ENCODE measurements at regions not wholly inside any gene's neighbourhood (a gene's known extent, or its start where the extent isn't known, plus 50 kb on each side); places are given as distances from the start of the nearest gene placed in this dataset.

DNA sequence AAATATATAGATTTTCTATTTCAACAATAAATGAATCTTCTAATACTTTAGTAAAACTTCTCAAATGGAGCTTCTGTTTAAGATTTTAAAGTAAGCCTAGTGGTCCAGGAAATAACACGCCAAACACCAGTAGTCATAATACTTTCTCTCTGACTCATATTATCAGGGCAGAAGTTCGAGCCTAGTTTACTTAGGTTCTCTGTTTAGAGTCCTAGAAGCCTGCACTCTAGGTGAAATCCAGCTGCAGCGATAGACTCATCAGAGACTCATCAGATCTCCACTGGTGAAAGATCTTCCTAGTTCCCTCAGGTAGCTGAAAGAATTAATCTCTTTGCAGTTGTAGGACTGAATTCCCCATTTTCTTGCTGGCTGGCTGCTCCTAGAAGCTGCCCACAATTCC, 552.5 kb upstream of the ROBO2 start:
- no peak for DNase-seq
- no peaks in the 10 kb centered on the region for H3K79me2 ChIP-seq (ENCODE audit: insufficient read depth, low read length)
- H3K9ac ChIP-seq (ENCODE audit: insufficient read depth, low read length, poor library complexity, severe bottlenecking) = no peak overlapping the region
- intact Hi-C loops (cut with micrococcal nuclease) = no loop called here
- peaks cover 0 to 6% (median 3%) of the 10 kb centered on the region in 7 donors for H3K9me3 Mint-ChIP-seq
- no peaks in the 10 kb centered on the region for H3K27me3 Mint-ChIP-seq (ENCODE audit: low read depth in 3 of 3)
- H3K4me3 Mint-ChIP-seq = no peak overlapping the region
- no peak overlapping the region for H2AFZ ChIP-seq (ENCODE audit: insufficient read depth, low read depth, low read length, poor library complexity, severe bottlenecking)
- H3K4me2 ChIP-seq (replicated peaks; ENCODE audit: extremely low read depth, low read length, poor library complexity, severe bottlenecking) = no peak overlapping the region
- H3K4me1 Mint-ChIP-seq = no peaks in the 10 kb centered on the region
- no peak overlapping the region for H3K27ac Mint-ChIP-seq
- H3K4me1 ChIP-seq (ENCODE audit: control insufficient read depth in 1 of 2, insufficient read depth in 2 of 2, low read length in 2 of 2) = no peaks in the 10 kb centered on the region
- no peak overlapping the region for H3K27ac ChIP-seq (ENCODE audit: low read depth in 1 of 2, low read length in 2 of 2)
- no peak overlapping the region for H3K4me3 ChIP-seq (replicated peaks in 1 of 3; ENCODE audit: low read depth in 2 of 3, low read length in 3 of 3)
- TF ChIP-seq, protein P1, sequence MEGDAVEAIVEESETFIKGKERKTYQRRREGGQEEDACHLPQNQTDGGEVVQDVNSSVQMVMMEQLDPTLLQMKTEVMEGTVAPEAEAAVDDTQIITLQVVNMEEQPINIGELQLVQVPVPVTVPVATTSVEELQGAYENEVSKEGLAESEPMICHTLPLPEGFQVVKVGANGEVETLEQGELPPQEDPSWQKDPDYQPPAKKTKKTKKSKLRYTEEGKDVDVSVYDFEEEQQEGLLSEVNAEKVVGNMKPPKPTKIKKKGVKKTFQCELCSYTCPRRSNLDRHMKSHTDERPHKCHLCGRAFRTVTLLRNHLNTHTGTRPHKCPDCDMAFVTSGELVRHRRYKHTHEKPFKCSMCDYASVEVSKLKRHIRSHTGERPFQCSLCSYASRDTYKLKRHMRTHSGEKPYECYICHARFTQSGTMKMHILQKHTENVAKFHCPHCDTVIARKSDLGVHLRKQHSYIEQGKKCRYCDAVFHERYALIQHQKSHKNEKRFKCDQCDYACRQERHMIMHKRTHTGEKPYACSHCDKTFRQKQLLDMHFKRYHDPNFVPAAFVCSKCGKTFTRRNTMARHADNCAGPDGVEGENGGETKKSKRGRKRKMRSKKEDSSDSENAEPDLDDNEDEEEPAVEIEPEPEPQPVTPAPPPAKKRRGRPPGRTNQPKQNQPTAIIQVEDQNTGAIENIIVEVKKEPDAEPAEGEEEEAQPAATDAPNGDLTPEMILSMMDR (IDR thresholded peaks at IDR 0.05) = no peak
- H3K36me3 ChIP-seq (replicated peaks in 1 of 2; ENCODE audit: control insufficient read depth in 1 of 2, insufficient read depth in 2 of 2, low read length in 2 of 2) = no peaks in the 10 kb centered on the region
- H3K36me3 Mint-ChIP-seq = no peaks in the 10 kb centered on the region
- H4K20me1 ChIP-seq (ENCODE audit: insufficient read depth, low read length) = no peaks in the 10 kb centered on the region
- no peaks in the 10 kb centered on the region for H3K27me3 ChIP-seq (ENCODE audit: control insufficient read depth in 2 of 2, insufficient read depth in 2 of 2, low read length in 2 of 2)
- WGBS (ENCODE audit: insufficient coverage) = 90% methylated on average over 2 of the region's 3 CpGs
- H3K9me3 ChIP-seq (replicated peaks in 1 of 2; ENCODE audit: control insufficient read depth in 1 of 2, insufficient read depth in 1 of 2, low read length in 2 of 2) = peaks cover 3 to 10% of the 10 kb centered on the region in 2 donors

DNA sequence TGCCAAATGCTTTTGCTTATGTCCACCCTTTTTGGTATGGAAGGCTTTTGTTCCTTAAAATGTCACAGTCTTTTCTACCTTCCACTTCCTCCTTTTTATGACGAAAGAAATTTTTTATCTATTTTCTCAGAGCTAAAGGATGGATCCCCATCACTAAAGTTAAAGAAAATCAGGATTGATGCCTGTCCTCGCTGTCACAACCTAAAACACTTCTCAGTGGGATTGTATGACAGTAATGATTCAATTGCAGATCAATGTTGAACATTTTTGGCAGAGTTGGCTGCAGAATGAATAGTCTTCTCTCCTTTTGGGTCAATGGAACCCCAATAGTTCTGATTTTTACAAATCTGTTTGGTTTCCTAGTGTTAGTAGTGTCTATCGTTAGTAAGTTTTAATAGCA, 549.8 kb upstream of the ROBO2 start:
- Histone ChIP-seq H3K9ac (ENCODE audit: insufficient read depth, low read length, poor library complexity, severe bottlenecking) (no peak overlapping the region), H3K9me3 (replicated peaks in 1 of 2; ENCODE audit: control insufficient read depth in 1 of 2, insufficient read depth in 1 of 2, low read length in 2 of 2) (peaks cover 3 to 10% of the 10 kb centered on the region in 2 donors), H4K20me1 (ENCODE audit: insufficient read depth, low read length) (no peaks in the 10 kb centered on the region), H3K4me3 (replicated peaks in 1 of 3; ENCODE audit: low read depth in 2 of 3, low read length in 3 of 3) (no peak overlapping the region), H2AFZ (ENCODE audit: insufficient read depth, low read depth, low read length, poor library complexity, severe bottlenecking) (no peak overlapping the region), H3K27ac (ENCODE audit: low read depth in 1 of 2, low read length in 2 of 2) (no peak overlapping the region), H3K36me3 (replicated peaks in 1 of 2; ENCODE audit: control insufficient read depth in 1 of 2, insufficient read depth in 2 of 2, low read length in 2 of 2) (no peaks in the 10 kb centered on the region), H3K27me3 (ENCODE audit: control insufficient read depth in 2 of 2, insufficient read depth in 2 of 2, low read length in 2 of 2) (no peaks in the 10 kb centered on the region), H3K4me2 (replicated peaks; ENCODE audit: extremely low read depth, low read length, poor library complexity, severe bottlenecking) (no peak overlapping the region), H3K79me2 (ENCODE audit: insufficient read depth, low read length) (no peaks in the 10 kb centered on the region), H3K4me1 (ENCODE audit: control insufficient read depth in 1 of 2, insufficient read depth in 2 of 2, low read length in 2 of 2) (no peaks in the 10 kb centered on the region)
- DNase-seq = no peak
- Mint-ChIP-seq H3K27me3 (ENCODE audit: low read depth in 3 of 3) (no peaks in the 10 kb centered on the region), H3K9me3 (peaks cover 0 to 6% (median 3%) of the 10 kb centered on the region in 7 donors), H3K4me3 (no peak overlapping the region), H3K36me3 (no peaks in the 10 kb centered on the region), H3K4me1 (no peaks in the 10 kb centered on the region), H3K27ac (no peak overlapping the region)
- 80% methylated on average over 1 of the region's 3 CpGs for WGBS (ENCODE audit: insufficient coverage)
- TF ChIP-seq, protein P1 (IDR thresholded peaks at IDR 0.05) = no peak
- intact Hi-C loops (cut with micrococcal nuclease) = no loop called here
